Adrenal gland (tissue), 5 donors: ENCODE measurements at regions not wholly inside any gene's neighbourhood (a gene's known extent, or its start where the extent isn't known, plus 50 kb on each side); places are given as distances from the start of the nearest gene placed in this dataset.

Experiments
- CTCF ChIP-seq, 6 experiments: fragments of 450-650 bp in 4 of 6; fragments of 200-600 bp in 2 of 6; sonication (generic) in 1 of 6; IDR thresholded peaks; 1 replicate in 5 of 6; 2 replicates in 1 of 6; pipeline versions ENCODE4 v1.5.1 to v1.8.0; 2016 to 2021; ENCODE audit warnings: antibody characterized with exemption in 6 of 6, mild to moderate bottlenecking in 2 of 6, moderate library complexity in 1 of 6
- POLR2A ChIP-seq, 2 donors: fragments of 450-650 bp; IDR thresholded peaks; one replicate each; pipeline ENCODE4 v1.6.1; 2017; ENCODE audit warnings: antibody characterized with exemption in 2 of 2, mild to moderate bottlenecking in 2 of 2, moderate library complexity in 1 of 2
- donor health status: DM: no; HTN: no; CAD: no.

GRCh38 chr6:166779963-166780683, 153.1 kb upstream of the RPS6KA2 start:
- no peak for TF ChIP-seq POLR2A (IDR thresholded peaks at IDR 0.05)
- no peak for TF ChIP-seq CTCF (IDR thresholded peaks at IDR 0.05)
